ENCODE measurements at regions not wholly inside any gene's neighbourhood (a gene's known extent, or its start where the extent isn't known, plus 50 kb on each side); places are given as distances from the start of the nearest gene placed in this dataset.

GRCh38 chr22:22430111-22430820 lies 78.3 kb downstream of the ZNF280B start:
- TF ChIP-seq RAD21 (IDR thresholded peaks at IDR 0.05; ENCODE audit: low read length) (no peak), POLR2A (IDR thresholded peaks at IDR 0.05; ENCODE audit: low read depth, low read length) (no peak), BHLHE40 (IDR thresholded peaks at IDR 0.05; ENCODE audit: low read depth, low read length) (no peak), ELK1 (IDR thresholded peaks at IDR 0.05; ENCODE audit: borderline replicate concordance, low read depth, low read length) (no peak), NFE2L2 (IDR thresholded peaks at IDR 0.05; ENCODE audit: low read depth, low read length) (no peak), MAFK (IDR thresholded peaks at IDR 0.05; ENCODE audit: low read depth, low read length) (no peak), MXI1 (IDR thresholded peaks at IDR 0.05; ENCODE audit: borderline replicate concordance, low read depth, low read length) (no peak), CEBPB (IDR thresholded peaks at IDR 0.05; ENCODE audit: low read depth, low read length) (no peak), RCOR1 (IDR thresholded peaks at IDR 0.05; ENCODE audit: insufficient replicate concordance, low read length) (no peak)
- TF ChIP-seq, protein P1, sequence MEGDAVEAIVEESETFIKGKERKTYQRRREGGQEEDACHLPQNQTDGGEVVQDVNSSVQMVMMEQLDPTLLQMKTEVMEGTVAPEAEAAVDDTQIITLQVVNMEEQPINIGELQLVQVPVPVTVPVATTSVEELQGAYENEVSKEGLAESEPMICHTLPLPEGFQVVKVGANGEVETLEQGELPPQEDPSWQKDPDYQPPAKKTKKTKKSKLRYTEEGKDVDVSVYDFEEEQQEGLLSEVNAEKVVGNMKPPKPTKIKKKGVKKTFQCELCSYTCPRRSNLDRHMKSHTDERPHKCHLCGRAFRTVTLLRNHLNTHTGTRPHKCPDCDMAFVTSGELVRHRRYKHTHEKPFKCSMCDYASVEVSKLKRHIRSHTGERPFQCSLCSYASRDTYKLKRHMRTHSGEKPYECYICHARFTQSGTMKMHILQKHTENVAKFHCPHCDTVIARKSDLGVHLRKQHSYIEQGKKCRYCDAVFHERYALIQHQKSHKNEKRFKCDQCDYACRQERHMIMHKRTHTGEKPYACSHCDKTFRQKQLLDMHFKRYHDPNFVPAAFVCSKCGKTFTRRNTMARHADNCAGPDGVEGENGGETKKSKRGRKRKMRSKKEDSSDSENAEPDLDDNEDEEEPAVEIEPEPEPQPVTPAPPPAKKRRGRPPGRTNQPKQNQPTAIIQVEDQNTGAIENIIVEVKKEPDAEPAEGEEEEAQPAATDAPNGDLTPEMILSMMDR (conservative IDR thresholded peaks at IDR 0.05; ENCODE audit: low read depth, low read length) = no peak

All from IMR-90 (cell line).